ENCODE measurements at regions not wholly inside any gene's neighbourhood (a gene's known extent, or its start where the extent isn't known, plus 50 kb on each side); places are given as distances from the start of the nearest gene placed in this dataset.
"Not testable (repeated sequence)": the region's sequence is repeated elsewhere in the genome, so short reads cannot be mapped to it uniquely, and the experiment has no call there.

GRCh38 chr7:52168085-52168484 is 851.5 kb upstream of the COBL start:
- no peak for DNase-seq (ENCODE audit: low read depth in 1 of 2, low spot score in 1 of 2)

DNA sequence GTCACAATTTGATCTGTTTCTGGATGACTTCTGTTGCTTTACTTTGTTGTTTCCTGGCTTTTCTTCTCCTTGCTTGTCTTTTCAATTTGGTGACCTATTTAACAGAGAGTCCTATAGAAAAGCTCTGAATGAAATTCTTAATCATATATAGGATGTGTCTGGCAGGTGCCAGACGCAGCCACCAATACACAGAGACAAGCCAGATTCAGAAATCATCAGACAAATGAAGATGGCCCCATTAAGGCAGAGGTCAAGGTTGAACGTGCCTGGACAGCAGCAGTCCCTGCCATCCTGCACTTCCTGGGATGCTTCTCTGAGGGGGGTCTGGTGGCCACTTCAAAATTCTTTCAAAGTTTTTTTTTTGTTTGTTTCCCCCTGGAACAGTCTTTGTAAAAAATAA is 846.7 kb upstream of the COBL start:
- no peak for DNase-seq (ENCODE audit: low read depth in 1 of 2, low spot score in 1 of 2)

DNA sequence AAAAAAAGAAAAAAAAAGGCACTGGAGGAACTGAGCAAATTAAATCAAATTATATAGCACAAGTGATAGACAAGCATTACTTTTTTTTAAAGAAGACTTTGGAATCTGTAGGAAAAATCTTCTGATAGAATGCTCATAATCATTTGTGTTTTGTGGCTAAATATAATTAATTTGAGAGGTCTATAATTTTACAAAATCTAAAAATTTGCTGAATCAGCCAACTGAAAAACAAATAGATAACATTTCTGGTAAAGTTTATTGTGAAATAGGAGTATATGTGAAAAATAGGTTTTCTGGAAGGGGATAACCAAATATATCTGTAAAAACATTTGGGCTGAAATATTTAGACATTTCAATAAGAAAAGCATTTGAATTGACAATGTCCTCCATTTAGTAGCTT is 844.9 kb upstream of the COBL start:
- no peak for DNase-seq (ENCODE audit: low read depth in 1 of 2, low spot score in 1 of 2)

DNA sequence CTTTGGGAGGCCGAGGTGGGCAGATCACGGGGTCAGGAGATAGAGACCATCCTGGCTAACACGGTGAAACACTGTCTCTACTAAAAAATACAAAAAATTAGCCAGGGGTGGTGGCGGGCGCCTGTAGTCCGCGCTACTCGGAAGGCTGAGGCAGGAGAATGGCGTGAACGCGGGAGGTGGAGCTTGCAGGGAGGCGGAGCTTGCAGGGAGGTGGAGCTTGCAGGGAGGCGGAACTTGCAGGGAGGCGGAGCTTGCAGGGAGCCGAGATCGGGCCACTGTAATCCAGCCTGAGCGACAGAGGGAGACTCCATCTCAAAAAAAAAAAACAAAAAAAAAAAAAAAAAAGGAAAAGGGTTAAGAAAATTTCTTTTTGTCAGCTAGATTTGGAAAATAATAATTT is 842.8 kb upstream of the COBL start:
- not testable (repeated sequence) for DNase-seq (ENCODE audit: low read depth in 1 of 2, low spot score in 1 of 2)

- DNase-seq (ENCODE audit: low read depth in 1 of 2, low spot score in 1 of 2), result no peak
Measured at GRCh38 chr7:52154382-52154781, 837.8 kb upstream of the COBL start.

GRCh38 chr7:52151559-52151958 is 835.0 kb upstream of the COBL start:
- no peak for DNase-seq (ENCODE audit: low read depth in 1 of 2, low spot score in 1 of 2)

DNA sequence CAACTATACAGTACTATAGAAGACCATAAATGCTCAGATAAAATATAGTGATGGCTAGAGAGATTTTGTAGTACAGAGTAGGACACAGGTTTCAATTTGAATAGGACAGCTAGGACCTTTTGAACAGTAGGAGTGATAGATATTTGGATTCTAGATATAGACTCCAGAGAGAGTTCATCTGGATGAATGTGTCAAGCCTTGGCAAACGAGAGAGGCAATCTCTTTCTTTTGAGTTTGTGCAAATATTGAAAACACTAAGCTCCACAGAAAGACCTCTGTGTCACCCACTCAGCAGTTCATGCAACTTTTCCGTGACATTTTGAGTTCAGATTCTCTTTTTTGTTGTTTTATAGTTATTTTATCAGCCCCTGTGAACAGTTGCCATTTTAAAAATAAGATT is 834.3 kb upstream of the COBL start:
- no peak for DNase-seq (ENCODE audit: low read depth in 1 of 2, low spot score in 1 of 2)

DNA sequence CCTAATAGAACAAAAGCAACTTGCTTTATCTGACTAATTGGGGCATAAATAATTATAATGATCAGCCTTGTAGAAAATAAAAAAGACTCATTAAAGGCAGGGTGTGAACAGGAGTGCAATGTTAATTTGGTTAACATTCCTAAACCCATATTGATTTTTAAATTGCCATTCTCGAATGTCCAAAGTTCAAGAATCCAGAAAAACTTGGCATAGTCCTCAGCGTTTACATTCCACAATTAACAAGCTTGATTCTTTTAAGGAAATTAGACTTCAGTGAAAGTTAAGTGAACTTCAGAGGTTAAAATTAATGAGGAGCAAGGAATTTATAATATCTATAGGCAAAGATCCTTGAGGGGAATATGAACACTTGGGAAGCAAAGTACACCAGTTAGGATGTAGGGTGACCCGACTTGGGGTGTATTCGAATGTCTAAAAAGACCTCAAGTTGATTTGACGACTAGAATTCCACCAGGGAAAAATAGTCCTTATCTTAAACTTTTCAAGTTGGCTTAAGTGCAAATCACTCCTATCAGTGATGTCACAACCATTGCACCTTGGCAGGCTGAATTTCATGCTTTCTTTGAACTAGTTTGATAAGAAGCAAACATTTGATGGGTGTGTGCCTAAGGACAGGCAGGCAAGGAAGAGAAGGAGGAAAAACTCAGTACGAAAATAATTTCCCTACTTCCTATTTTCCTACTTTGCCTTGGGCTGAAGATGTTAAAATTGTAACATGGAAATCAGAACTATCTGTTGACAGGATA is 830.4 kb upstream of the COBL start:
- DNase-seq (ENCODE audit: low read depth in 1 of 2, low spot score in 1 of 2), result no peak

GRCh38 chr7:52143219-52143618 is 826.6 kb upstream of the COBL start:
- no peak for DNase-seq (ENCODE audit: low read depth in 1 of 2, low spot score in 1 of 2)

DNA sequence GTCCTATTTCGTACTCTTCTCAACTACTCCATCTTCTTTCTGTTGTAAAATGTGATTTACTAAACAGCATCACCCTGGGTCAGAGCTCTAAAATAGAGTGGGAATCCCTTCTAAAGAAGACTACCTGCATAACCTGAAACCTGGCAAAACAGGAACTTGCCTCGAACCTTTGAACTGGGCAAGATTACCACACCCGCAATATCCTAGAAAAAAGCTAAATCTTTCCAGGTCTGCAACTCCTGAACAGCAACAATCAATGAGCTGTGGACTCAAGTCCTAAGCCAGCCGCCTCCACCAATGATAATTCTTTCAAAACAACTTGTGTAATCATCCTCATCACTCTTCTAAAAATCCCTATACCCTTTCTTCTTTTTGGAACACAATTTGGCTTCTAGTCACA is 824.2 kb upstream of the COBL start:
- DNase-seq (ENCODE audit: low read depth in 1 of 2, low spot score in 1 of 2), result no peak

DNA sequence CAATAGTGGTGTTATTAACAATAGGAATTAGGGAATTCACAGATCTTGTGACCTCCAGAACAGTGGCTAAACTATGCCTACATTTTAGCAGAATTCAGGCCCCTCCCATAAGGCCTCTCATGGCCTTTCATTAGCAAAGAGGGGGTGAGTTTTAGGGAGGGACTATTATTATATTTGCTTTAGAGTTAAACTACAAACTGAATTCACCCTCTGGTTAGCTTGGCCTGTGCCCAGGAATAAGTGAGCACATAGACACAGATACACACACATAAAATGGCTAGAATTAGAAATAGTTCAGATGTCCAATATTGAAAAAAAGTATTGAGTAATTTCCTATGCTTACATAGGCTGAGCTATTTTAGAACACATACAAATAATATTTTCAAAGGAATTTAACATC is 818.8 kb upstream of the COBL start:
- no peak for DNase-seq (ENCODE audit: low read depth in 1 of 2, low spot score in 1 of 2)

DNA sequence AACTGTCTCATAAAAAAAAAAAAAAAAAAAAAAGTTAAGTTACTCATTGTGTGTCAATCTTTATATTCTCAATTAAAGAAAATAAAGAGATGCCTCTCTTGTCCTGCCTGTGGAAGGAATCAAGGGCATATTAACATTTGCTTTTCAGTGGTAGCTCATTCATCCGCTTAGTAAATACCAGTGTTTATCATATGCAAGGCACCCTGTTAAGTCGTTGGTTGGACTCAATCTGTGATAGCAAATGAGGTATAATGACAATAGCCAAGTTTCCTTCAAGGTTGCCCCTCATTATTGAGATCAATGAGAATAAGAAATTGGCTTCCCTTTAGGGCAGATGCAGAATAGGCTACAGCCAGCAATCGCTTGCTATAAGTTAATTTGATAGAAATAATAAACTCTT is 812.7 kb upstream of the COBL start:
- no peak for DNase-seq (ENCODE audit: low read depth in 1 of 2, low spot score in 1 of 2)

- DNase-seq (ENCODE audit: low read depth in 1 of 2, low spot score in 1 of 2), result no peak
Measured at GRCh38 chr7:52120912-52121311, 804.3 kb upstream of the COBL start.

GRCh38 chr7:52119537-52119936 is 802.9 kb upstream of the COBL start:
- DNase-seq (ENCODE audit: low read depth in 1 of 2, low spot score in 1 of 2), result no peak

DNA sequence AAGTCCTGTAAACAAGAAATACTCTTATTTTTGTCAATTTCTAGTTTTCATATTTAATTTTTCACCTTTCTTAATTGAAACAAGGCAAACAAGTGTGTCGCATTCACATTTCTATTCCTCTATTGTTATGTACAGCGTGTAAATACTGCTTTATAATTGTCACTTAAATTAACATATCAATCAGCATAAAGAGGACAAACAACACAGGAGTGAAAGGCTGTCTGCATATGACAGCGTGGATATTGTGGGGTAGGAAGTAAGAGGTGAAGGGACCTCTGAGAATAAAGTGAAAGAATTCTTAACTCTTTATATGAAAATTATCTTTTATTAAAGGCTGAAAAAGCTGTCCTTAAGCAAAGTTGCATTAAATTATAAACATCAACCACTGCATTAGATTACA is 797.9 kb upstream of the COBL start:
- no peak for DNase-seq (ENCODE audit: low read depth in 1 of 2, low spot score in 1 of 2)

DNA sequence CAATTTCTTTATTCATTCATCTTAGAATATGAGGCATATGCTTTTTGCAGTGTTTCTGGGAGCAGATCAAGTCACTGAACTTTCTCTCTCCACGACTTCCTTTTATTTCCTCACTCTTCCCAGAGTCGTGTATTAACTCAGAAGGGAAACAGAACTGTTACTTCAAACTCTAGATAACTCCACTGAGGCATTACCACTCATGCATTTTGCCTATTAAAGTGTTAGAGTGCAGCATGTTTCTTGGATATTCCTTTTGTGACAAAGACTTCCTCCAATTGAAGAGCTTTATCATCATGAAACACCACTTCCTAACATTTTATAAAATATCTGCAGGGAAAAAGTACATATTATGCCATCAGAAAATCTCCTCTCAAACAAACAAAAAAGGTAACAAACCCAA is 797.4 kb upstream of the COBL start:
- no peak for DNase-seq (ENCODE audit: low read depth in 1 of 2, low spot score in 1 of 2)

- DNase-seq (ENCODE audit: low read depth in 1 of 2, low spot score in 1 of 2), result no peak
Measured at GRCh38 chr7:52107355-52107754, 790.7 kb upstream of the COBL start.

DNA sequence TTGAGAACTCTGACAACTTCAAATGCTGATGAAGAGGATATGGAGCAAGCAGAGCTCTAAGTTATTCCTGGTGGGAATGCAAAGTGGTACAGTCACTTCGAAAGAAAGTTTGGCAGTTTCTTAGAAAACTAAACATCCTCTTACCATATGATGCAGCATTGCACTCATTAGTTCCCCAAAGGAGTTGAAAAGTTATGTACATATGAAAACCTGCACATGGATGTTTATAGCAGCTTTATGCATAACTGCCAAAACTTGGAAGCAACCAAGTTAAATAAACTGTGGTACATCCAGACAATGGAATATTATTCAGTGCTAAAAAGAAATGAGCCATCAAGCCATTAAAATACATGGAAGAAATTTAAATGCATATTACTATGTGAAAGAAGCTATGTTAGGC is 779.3 kb upstream of the COBL start:
- DNase-seq (ENCODE audit: low read depth in 1 of 2, low spot score in 1 of 2), result no peak

DNA sequence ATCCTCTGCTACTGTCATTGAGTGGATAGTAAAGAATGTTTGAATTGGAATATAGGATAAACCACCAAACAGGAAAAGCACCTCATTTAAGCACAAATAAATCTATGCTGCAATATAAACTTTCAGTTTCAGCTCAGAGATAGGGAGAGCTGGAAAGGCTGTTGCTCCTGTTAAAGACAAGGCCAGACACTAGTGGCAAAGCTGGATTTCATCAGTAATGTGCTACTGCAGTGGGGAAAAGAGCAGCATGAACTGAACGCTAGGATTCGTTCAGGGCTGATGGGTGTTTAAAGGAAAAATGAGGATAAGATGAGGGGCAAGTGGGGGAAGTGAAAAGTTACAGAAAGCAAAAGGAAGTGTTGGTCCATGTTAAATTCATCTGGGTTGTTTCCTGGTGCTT is 775.4 kb upstream of the COBL start:
- no peak for DNase-seq (ENCODE audit: low read depth in 1 of 2, low spot score in 1 of 2)

- DNase-seq (ENCODE audit: low read depth in 1 of 2, low spot score in 1 of 2), result no peak
Measured at GRCh38 chr7:52091101-52091500, 774.5 kb upstream of the COBL start.

- DNase-seq (ENCODE audit: low read depth in 1 of 2, low spot score in 1 of 2), result no peak
Measured at GRCh38 chr7:52088008-52088901, 771.6 kb upstream of the COBL start.

GRCh38 chr7:52085610-52086009 is 769.0 kb upstream of the COBL start:
- DNase-seq (ENCODE audit: low read depth in 1 of 2, low spot score in 1 of 2), result no peak

- no peak for DNase-seq (ENCODE audit: low read depth in 1 of 2, low spot score in 1 of 2)
Measured at GRCh38 chr7:52080493-52080892, 763.9 kb upstream of the COBL start.
